Astrocyte of the cerebellum (primary cell): ENCODE measurements at regions not wholly inside any gene's neighbourhood (a gene's known extent, or its start where the extent isn't known, plus 50 kb on each side); places are given as distances from the start of the nearest gene placed in this dataset.
"Not testable (repeated sequence)": the region's sequence is repeated elsewhere in the genome, so short reads cannot be mapped to it uniquely, and the experiment has no call there.

ENCODE experiments used
- DNase-seq: peaks from one replicate; pipeline ENCODE4 v3.0.0-alpha.2; 2011; ENCODE audit warnings: low read depth
- H3K4me3 ChIP-seq: 2 replicates; pipeline ENCODE4 v1.5.1; 2011; ENCODE audit warnings: mild to moderate bottlenecking, low read depth, low read length, moderate library complexity
- CTCF ChIP-seq: IDR thresholded peaks from 2 replicates; pipeline ENCODE4 v1.5.1; 2012; ENCODE audit warnings: low read length, low read depth, moderate library complexity, mild to moderate bottlenecking; ENCODE audit errors: missing control alignments
- in situ Hi-C: cut with HindIII; loops from 2 replicates; pipeline ENCODE4 v1.10.0; 2017; ENCODE audit warnings: low sequenced_read_pairs

GRCh38 chr17:27944546-27945332 lies 51.6 kb upstream of the LYRM9 start:
- TF ChIP-seq CTCF = no peak
- no peak overlapping the region for H3K4me3 ChIP-seq
- in situ Hi-C loops = no loop called here
- no peak for DNase-seq

GRCh38 chr17:27945333-27945616 lies 52.1 kb upstream of the LYRM9 start:
- no peak for DNase-seq
- in situ Hi-C loops = no loop called here
- no peak overlapping the region for H3K4me3 ChIP-seq
- TF ChIP-seq CTCF = no peak

GRCh38 chr17:27945953-27946352 lies 52.8 kb upstream of the LYRM9 start:
- no peak for TF ChIP-seq CTCF
- in situ Hi-C loops = no loop called here
- DNase-seq = no peak
- H3K4me3 ChIP-seq = no peak overlapping the region

GRCh38 chr17:27946513-27946912 lies 53.3 kb upstream of the LYRM9 start:
- no peak overlapping the region for H3K4me3 ChIP-seq
- no peak for DNase-seq
- no peak for TF ChIP-seq CTCF
- in situ Hi-C loops = no loop called here

- no peak for DNase-seq
- TF ChIP-seq CTCF = no peak
- H3K4me3 ChIP-seq = no peak overlapping the region
- in situ Hi-C loops = no loop called here
Observed at GRCh38 chr17:27947005-27947406, 53.8 kb upstream of the LYRM9 start.

GRCh38 chr17:27949304-27949703 lies 56.1 kb upstream of the LYRM9 start:
- H3K4me3 ChIP-seq = no peak overlapping the region
- in situ Hi-C loops = no loop called here
- no peak for TF ChIP-seq CTCF
- DNase-seq = no peak

GRCh38 chr17:27950225-27950624 lies 57.1 kb upstream of the LYRM9 start:
- in situ Hi-C loops, DNase-seq: not testable (repeated sequence)

More at GRCh38 chr17:27950225-27950624, 57.1 kb upstream of the LYRM9 start:
- H3K4me3 ChIP-seq = not testable (repeated sequence)
